ENCODE measurements at regions not wholly inside any gene's neighbourhood (a gene's known extent, or its start where the extent isn't known, plus 50 kb on each side); places are given as distances from the start of the nearest gene placed in this dataset.

GRCh38 chr6:40674170-40674569, 87.0 kb upstream of the LRFN2 start:
- Mint-ChIP-seq H3K27ac (no peak overlapping the region), H3K4me3 (no peak overlapping the region), H3K27me3 (ENCODE audit: low read depth) (peaks cover 28% of the 10 kb centered on the region), H3K9me3 (peaks cover 5% of the 10 kb centered on the region), H3K4me1 (no peaks in the 10 kb centered on the region), H3K36me3 (no peaks in the 10 kb centered on the region)
- no peak for DNase-seq (ENCODE audit: low spot score in 2 of 2, unreplicated experiment in 2 of 2)
- TF ChIP-seq CTCF (IDR thresholded peaks at IDR 0.05; ENCODE audit: unreplicated experiment), result no peak

DNA sequence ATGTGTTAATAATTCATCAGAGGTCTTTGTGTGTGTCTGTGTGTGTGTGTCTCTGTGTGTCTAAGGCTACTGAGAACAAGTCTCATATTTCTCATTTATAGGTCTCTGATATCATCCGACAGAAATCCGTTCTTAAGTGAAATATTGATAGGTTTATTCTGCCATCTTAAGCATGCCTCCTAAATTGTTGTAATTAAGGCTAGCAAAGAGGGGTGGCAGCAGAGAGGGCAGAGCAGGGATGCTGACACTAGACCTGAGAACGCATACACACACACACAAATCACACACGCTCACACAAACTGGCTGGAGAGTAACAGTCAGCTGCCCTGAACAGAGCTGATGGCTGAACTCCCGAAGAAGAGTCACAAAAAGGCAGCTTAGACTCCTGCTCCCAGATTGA, 84.9 kb upstream of the LRFN2 start:
- Mint-ChIP-seq H3K27ac (no peak overlapping the region), H3K9me3 (peaks cover 4% of the 10 kb centered on the region), H3K4me3 (no peak overlapping the region), H3K27me3 (ENCODE audit: low read depth) (peaks cover 16% of the 10 kb centered on the region), H3K36me3 (no peaks in the 10 kb centered on the region), H3K4me1 (no peaks in the 10 kb centered on the region)
- DNase-seq (ENCODE audit: low spot score in 2 of 2, unreplicated experiment in 2 of 2), result no peak
- no peak for TF ChIP-seq CTCF (IDR thresholded peaks at IDR 0.05; ENCODE audit: unreplicated experiment)

- no peak overlapping the region for H3K27ac Mint-ChIP-seq
- no peak for DNase-seq (ENCODE audit: low spot score in 2 of 2, unreplicated experiment in 2 of 2)
- no peak overlapping the region for H3K4me3 Mint-ChIP-seq
- no peaks in the 10 kb centered on the region for H3K36me3 Mint-ChIP-seq
- H3K27me3 Mint-ChIP-seq (ENCODE audit: low read depth), result peaks cover 16% of the 10 kb centered on the region
- H3K9me3 Mint-ChIP-seq, result peaks cover 4% of the 10 kb centered on the region
- no peak for TF ChIP-seq CTCF (IDR thresholded peaks at IDR 0.05; ENCODE audit: unreplicated experiment)
- H3K4me1 Mint-ChIP-seq, result no peaks in the 10 kb centered on the region
These were observed 84.5 kb upstream of the LRFN2 start for GRCh38 chr6:40671694-40672050.

DNA sequence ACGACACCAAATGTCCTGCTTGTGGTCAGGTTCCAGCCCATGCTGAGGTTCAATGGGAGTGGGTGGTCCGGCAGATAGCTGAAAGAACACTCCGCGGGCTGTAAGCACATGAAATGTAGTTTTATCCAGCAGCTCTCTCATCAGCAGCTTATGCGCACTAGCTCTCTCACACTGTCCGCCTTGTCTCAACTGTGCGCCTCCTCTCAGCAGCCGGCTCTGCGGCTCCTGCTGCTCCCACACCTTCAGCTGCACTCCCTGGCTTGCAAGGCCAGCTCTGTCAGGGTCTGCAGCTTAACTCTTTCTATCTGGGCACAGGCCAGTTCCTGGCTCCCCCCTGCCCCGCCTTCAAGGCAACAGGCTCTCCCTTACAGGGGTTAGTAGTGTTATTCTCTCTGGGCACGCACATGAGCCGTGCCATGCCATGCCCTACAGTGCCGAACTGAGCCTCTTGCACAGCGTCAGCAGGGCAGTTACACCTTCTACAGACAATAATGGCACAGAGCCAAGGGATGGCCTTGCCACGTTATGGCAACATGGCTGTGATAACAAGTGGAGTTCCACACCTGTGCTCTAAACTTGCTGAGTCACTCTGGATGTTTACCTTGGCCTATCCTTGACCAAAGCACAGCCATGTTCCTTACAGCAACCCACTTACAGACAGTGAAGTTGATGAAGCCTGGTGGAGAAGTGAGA, 84.0 kb upstream of the LRFN2 start:
- no peak overlapping the region for H3K27ac Mint-ChIP-seq
- no peak overlapping the region for H3K4me3 Mint-ChIP-seq
- DNase-seq (ENCODE audit: low spot score in 2 of 2, unreplicated experiment in 2 of 2), result no peak
- TF ChIP-seq CTCF (IDR thresholded peaks at IDR 0.05; ENCODE audit: unreplicated experiment), result no peak
- peaks cover 14% of the 10 kb centered on the region for H3K27me3 Mint-ChIP-seq (ENCODE audit: low read depth)
- H3K36me3 Mint-ChIP-seq, result no peaks in the 10 kb centered on the region
- H3K9me3 Mint-ChIP-seq, result peaks cover 4% of the 10 kb centered on the region
- no peaks in the 10 kb centered on the region for H3K4me1 Mint-ChIP-seq

GRCh38 chr6:40669343-40669742, 82.2 kb upstream of the LRFN2 start:
- H3K9me3 Mint-ChIP-seq, result peaks cover 17% of the 10 kb centered on the region
- H3K27ac Mint-ChIP-seq, result no peak overlapping the region
- no peak for TF ChIP-seq CTCF (IDR thresholded peaks at IDR 0.05; ENCODE audit: unreplicated experiment)
- H3K4me1 Mint-ChIP-seq, result no peaks in the 10 kb centered on the region
- no peak overlapping the region for H3K4me3 Mint-ChIP-seq
- DNase-seq (ENCODE audit: low spot score in 2 of 2, unreplicated experiment in 2 of 2), result no peak
- peaks cover 6% of the 10 kb centered on the region for H3K27me3 Mint-ChIP-seq (ENCODE audit: low read depth)
- H3K36me3 Mint-ChIP-seq, result no peaks in the 10 kb centered on the region

GRCh38 chr6:40668203-40668602, 81.0 kb upstream of the LRFN2 start:
- no peak for TF ChIP-seq CTCF (IDR thresholded peaks at IDR 0.05; ENCODE audit: unreplicated experiment)
- no peaks in the 10 kb centered on the region for H3K36me3 Mint-ChIP-seq
- H3K27me3 Mint-ChIP-seq (ENCODE audit: low read depth), result peaks cover 6% of the 10 kb centered on the region
- H3K27ac Mint-ChIP-seq, result no peak overlapping the region
- H3K9me3 Mint-ChIP-seq, result peaks cover 25% of the 10 kb centered on the region
- H3K4me1 Mint-ChIP-seq, result no peaks in the 10 kb centered on the region
- DNase-seq (ENCODE audit: low spot score in 2 of 2, unreplicated experiment in 2 of 2), result no peak
- H3K4me3 Mint-ChIP-seq, result no peak overlapping the region
